ENCODE measurements at regions not wholly inside any gene's neighbourhood (a gene's known extent, or its start where the extent isn't known, plus 50 kb on each side); places are given as distances from the start of the nearest gene placed in this dataset.
"Not testable (repeated sequence)": the region's sequence is repeated elsewhere in the genome, so short reads cannot be mapped to it uniquely, and the experiment has no call there.

GRCh38 chr16:29258946-29259634, 147.4 kb downstream of the NPIPB11 start:
- not testable (repeated sequence) for TF ChIP-seq CTCF, POLR2A (IDR thresholded peaks at IDR 0.05)

Measured in transverse colon (tissue), 3 donors.